PC-3 (cell line): ENCODE measurements at regions not wholly inside any gene's neighbourhood (a gene's known extent, or its start where the extent isn't known, plus 50 kb on each side); places are given as distances from the start of the nearest gene placed in this dataset.

ENCODE experiments used
- ATAC-seq: fragments of 200-7000 bp; cut with Tn5 transposase; 2 replicates; pipeline ENCODE4 v1.9.1; 2020; ENCODE audit warnings: mild to moderate bottlenecking, moderate library complexity
- BruUV-seq: library from RNA; stranded (reverse); fragments of 400-500 nt; replicated peaks from 2 replicates; lab custom pipeline; 2021; lab: Mats Ljungman, UMichigan
- CTCF ChIA-PET: fragments of 300-600 bp; sonication (Branson Sonifier 250); formaldehyde crosslinking; loops from one replicate; lab custom pipeline; 2022; ENCODE audit warnings: antibody characterized with exemption; lab: Charles Lee
- POLR2A ChIA-PET: fragments of 300-600 bp; sonication (Branson Sonifier 250); formaldehyde crosslinking; loops from one replicate; lab custom pipeline; 2022; ENCODE audit warnings: antibody characterized with exemption; ENCODE audit not compliant: unreplicated experiment; lab: Charles Lee
- DNase-seq: peaks from one replicate; pipeline ENCODE4 v3.0.0-alpha.2; 2015
- H2AFZ ChIP-seq: fragments of 300-600 bp; sonication (generic); 2 replicates; pipeline ENCODE4 v1.6.0; 2016; ENCODE audit warnings: antibody characterized with exemption, low read length
- H3F3A ChIP-seq: fragments of 300-600 bp; sonication (generic); one replicate; pipeline ENCODE4 v1.6.0; 2017; ENCODE audit warnings: antibody characterized with exemption, low read length, control low read depth, mild to moderate bottlenecking; ENCODE audit not compliant: unreplicated experiment
- H3K27ac ChIP-seq: fragments of 300-600 bp; sonication (generic); 2 replicates; pipeline ENCODE4 v1.5.1; 2016; ENCODE audit warnings: mild to moderate bottlenecking, low read length
- H3K27me3 ChIP-seq: fragments of 300-600 bp; sonication (generic); 2 replicates; pipeline ENCODE4 v1.6.1; 2016; ENCODE audit warnings: low read length, mixed read lengths
- H3K36me3 ChIP-seq: fragments of 300-600 bp; sonication (generic); 2 replicates; pipeline ENCODE4 v1.6.1; 2016; ENCODE audit warnings: low read depth, mixed run types, low read length, mixed read lengths
- H3K4me1 ChIP-seq: fragments of 300-600 bp; sonication (generic); 2 replicates; pipeline ENCODE4 v1.5.1; 2016; ENCODE audit warnings: low read length; ENCODE audit not compliant: insufficient read depth
- H3K4me2 ChIP-seq: fragments of 300-600 bp; sonication (generic); 2 replicates; pipeline ENCODE4 v1.6.0; 2016; ENCODE audit warnings: low read length
- H3K4me3 ChIP-seq: fragments of 300-600 bp; sonication (generic); 2 replicates; pipeline ENCODE4 v1.5.1; 2016; ENCODE audit warnings: mild to moderate bottlenecking, low read length, mixed read lengths
- H3K79me2 ChIP-seq: fragments of 300-600 bp; sonication (generic); 2 replicates; pipeline ENCODE4 v1.6.1; 2017; ENCODE audit warnings: low read length, mixed read lengths
- H3K9ac ChIP-seq: fragments of 300-600 bp; sonication (generic); 2 replicates; pipeline ENCODE4 v1.6.0; 2016; ENCODE audit warnings: mild to moderate bottlenecking, low read length
- H3K9me2 ChIP-seq: fragments of 300-600 bp; sonication (generic); replicated peaks from 2 replicates; pipeline ENCODE4 v1.6.1; 2016; ENCODE audit warnings: mixed run types, low read length, mixed read lengths
- H3K9me3 ChIP-seq: fragments of 300-600 bp; sonication (generic); 2 replicates; pipeline ENCODE4 v1.6.1; 2016; ENCODE audit warnings: low read length, mixed read lengths
- H4K20me1 ChIP-seq: fragments of 300-600 bp; sonication (generic); 2 replicates; pipeline ENCODE4 v1.6.1; 2016; ENCODE audit warnings: low read length, mixed read lengths
- CTCF ChIP-seq: fragments of 300-600 bp; sonication (generic); conservative IDR thresholded peaks from 2 replicates; pipeline ENCODE4 v1.5.1; 2017; ENCODE audit warnings: antibody characterized with exemption, low read depth, mild to moderate bottlenecking, low read length
- EZH2 ChIP-seq: fragments of 300-600 bp; sonication (generic); IDR thresholded peaks from one replicate; pipeline ENCODE4 v1.6.1; 2017; ENCODE audit warnings: antibody characterized with exemption, mild to moderate bottlenecking, low read length; ENCODE audit not compliant: unreplicated experiment
- EZH2phosphoT487 ChIP-seq: fragments of 300-600 bp; sonication (generic); IDR thresholded peaks from 2 replicates; pipeline ENCODE4 v1.6.1; 2018; ENCODE audit warnings: mild to moderate bottlenecking, antibody characterized with exemption, low read length, borderline replicate concordance
- intact Hi-C: fragments of 100-400 bp; cut with micrococcal nuclease; formaldehyde crosslinking; loops from 2 replicates; pipeline ENCODE4 v1.9.0; 2023

DNA sequence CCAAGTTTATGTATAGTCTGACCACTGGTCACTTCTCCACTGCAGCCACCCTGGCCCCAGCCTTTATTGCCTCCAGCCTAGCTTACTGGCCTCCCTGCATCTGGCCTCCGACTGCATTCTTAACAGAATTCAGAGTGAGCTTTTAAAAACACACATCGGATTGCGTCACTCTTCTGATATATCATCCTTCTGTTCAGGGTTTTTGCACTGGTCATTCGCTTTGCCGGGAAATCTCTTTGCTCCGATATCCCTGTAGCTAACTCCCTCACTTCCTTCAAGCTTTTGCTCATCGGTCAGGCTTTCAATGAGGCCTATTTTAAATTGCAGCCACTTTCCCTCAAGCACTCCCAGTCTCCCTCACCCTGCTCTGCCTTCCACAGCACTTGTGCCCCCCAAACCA is 101.6 kb upstream of the DLX2 start:
- intact Hi-C loops = no loop called here
- POLR2A ChIA-PET = no interaction called here

DNA sequence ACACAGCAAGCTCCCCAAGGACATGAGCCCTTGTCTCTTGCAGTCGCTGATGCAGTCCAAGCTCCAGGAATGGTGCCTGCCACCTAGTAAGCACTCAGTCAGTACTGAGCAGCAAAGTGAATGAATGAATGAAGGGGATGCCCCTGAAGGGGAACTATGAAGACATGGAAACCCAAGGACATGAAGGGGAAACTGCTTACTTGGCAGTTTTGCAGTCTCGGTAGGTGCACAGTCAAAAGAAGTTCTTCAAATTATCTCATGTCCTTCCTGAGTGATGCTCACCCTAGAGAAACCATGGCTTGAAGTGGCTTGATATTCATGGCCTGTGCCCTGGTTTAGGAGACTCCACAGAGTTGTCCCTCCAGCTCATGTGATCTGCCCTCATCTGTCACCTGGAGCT is 102.1 kb upstream of the DLX2 start:
- H2AFZ ChIP-seq = no peak overlapping the region
- intact Hi-C loops = no loop called here
- no peak overlapping the region for H3K27ac ChIP-seq

More for the DNA sequence above, 101.6 kb upstream of the DLX2 start:
- no peaks in the 10 kb centered on the region for H3K9me2 ChIP-seq
- no peak overlapping the region for H3K27ac ChIP-seq
- TF ChIP-seq EZH2phosphoT487 (no peak), EZH2 (no peak)
- CTCF ChIA-PET = no interaction called here
- H3K36me3 ChIP-seq = no peaks in the 10 kb centered on the region; the same call in 1 of the 2 replicates
- no peak overlapping the region for H3K4me3 ChIP-seq
- no peaks in the 10 kb centered on the region for H3K9me3 ChIP-seq
- H3K79me2 ChIP-seq = no peaks in the 10 kb centered on the region
- H3K9ac ChIP-seq = no peak overlapping the region
- H3K4me2 ChIP-seq = no peak overlapping the region
- DNase-seq (no peak), ATAC-seq (no peak)
- no peaks in the 10 kb centered on the region for H3K27me3 ChIP-seq
- no TSS peak for BruUV-seq
- peaks cover 10% of the 10 kb centered on the region for H3K4me1 ChIP-seq
- H3F3A ChIP-seq = no peaks in the 10 kb centered on the region
- no peak overlapping the region for H2AFZ ChIP-seq
- no peaks in the 10 kb centered on the region for H4K20me1 ChIP-seq

DNA sequence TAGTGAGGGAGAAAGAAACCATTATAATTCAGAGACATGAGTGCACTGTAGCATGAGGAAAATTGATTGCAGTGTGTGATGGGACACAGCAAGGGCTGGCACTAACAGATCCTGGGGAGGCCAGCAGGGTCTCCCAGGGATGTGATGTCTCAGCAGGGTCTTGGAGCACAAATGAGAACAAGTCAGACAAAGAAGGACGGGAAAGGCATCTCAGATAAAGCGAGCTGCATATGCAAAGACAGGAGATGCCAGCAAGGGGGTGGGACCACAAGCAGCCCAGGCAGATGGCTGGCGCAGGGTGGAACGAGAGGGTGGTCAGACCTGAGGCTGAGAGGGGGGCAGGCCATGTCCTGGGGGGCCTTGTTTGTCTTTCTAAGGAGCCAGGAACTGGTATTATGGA is 102.6 kb upstream of the DLX2 start:
- Histone ChIP-seq H3F3A (no peaks in the 10 kb centered on the region), H3K4me1 (peaks cover 14% of the 10 kb centered on the region), H4K20me1 (no peaks in the 10 kb centered on the region), H3K9me2 (no peaks in the 10 kb centered on the region), H3K4me3 (no peak overlapping the region), H3K4me2 (no peak overlapping the region), H3K27me3 (no peaks in the 10 kb centered on the region), H2AFZ (no peak overlapping the region), H3K9ac (no peak overlapping the region), H3K79me2 (no peaks in the 10 kb centered on the region), H3K36me3 (no peaks in the 10 kb centered on the region; the same call in 1 of the 2 replicates), H3K9me3 (no peaks in the 10 kb centered on the region), H3K27ac (no peak overlapping the region)
- no peak for ATAC-seq
- intact Hi-C loops = no loop called here
- POLR2A ChIA-PET = no interaction called here
- DNase-seq = no peak
- no peak for TF ChIP-seq EZH2
- no peak for TF ChIP-seq CTCF
- TF ChIP-seq EZH2phosphoT487 = no peak
- CTCF ChIA-PET = no interaction called here
- BruUV-seq = no TSS peak

More for the DNA sequence above, 102.1 kb upstream of the DLX2 start:
- Histone ChIP-seq H3K4me3 (no peak overlapping the region), H4K20me1 (no peaks in the 10 kb centered on the region), H3K4me2 (no peak overlapping the region), H3K9ac (no peak overlapping the region), H3K9me2 (no peaks in the 10 kb centered on the region), H3K9me3 (no peaks in the 10 kb centered on the region), H3F3A (no peaks in the 10 kb centered on the region), H3K79me2 (no peaks in the 10 kb centered on the region), H3K4me1 (peaks cover 14% of the 10 kb centered on the region), H3K27me3 (no peaks in the 10 kb centered on the region), H3K36me3 (no peaks in the 10 kb centered on the region; the same call in 1 of the 2 replicates)
- no TSS peak for BruUV-seq
- ATAC-seq = no peak
- no peak for DNase-seq
- ChIA-PET POLR2A (no interaction called here), CTCF (no interaction called here)
- TF ChIP-seq EZH2 (no peak), CTCF (no peak), EZH2phosphoT487 (no peak)
